ENCODE measurements at regions not wholly inside any gene's neighbourhood (a gene's known extent, or its start where the extent isn't known, plus 50 kb on each side); places are given as distances from the start of the nearest gene placed in this dataset.

GRCh38 chr12:67598598-67598997 is 49.9 kb upstream of the DYRK2 start:
- peaks cover 11 to 16% (median 14%) of the 10 kb centered on the region in 4 donors for H3K4me1 Mint-ChIP-seq
- no peak overlapping the region for H3K4me3 Mint-ChIP-seq
- Histone ChIP-seq H3K36me3 (ENCODE audit: insufficient read depth, low read length) (no peaks in the 10 kb centered on the region), H3K4me3 (ENCODE audit: low read length in 2 of 2) (no peak overlapping the region), H3K27me3 (ENCODE audit: insufficient read depth, low read length) (no peaks in the 10 kb centered on the region), H3K9me3 (ENCODE audit: control insufficient read depth in 1 of 2, low read length in 2 of 2) (no peaks in the 10 kb centered on the region), H3K27ac (ENCODE audit: low read depth, low read length) (no peak overlapping the region), H3K4me1 (ENCODE audit: insufficient read depth, low read length) (peaks cover 13% of the 10 kb centered on the region)
- H3K36me3 Mint-ChIP-seq, result no peaks in the 10 kb centered on the region
- DNase-seq, result no peak
- H3K27ac Mint-ChIP-seq, result no peak overlapping the region
- CTCF ChIA-PET (ENCODE audit: partially characterized antibody), result no interaction called here
- H3K9me3 Mint-ChIP-seq, result peaks cover 0 to 7% (median 1%) of the 10 kb centered on the region in 8 donors
- POLR2A ChIA-PET (ENCODE audit: partially characterized antibody), result interaction anchor here (0.8 to 1.9 kb wide), 3 partner anchors 19 to 83 kb away, joined by 3 to 7 read pairs (median 3); partner anchors contain the start of gene DYRK2
- H3K27me3 Mint-ChIP-seq, result no peaks in the 10 kb centered on the region
- intact Hi-C loops (cut with micrococcal nuclease), result no loop called here
